ENCODE measurements at regions not wholly inside any gene's neighbourhood (a gene's known extent, or its start where the extent isn't known, plus 50 kb on each side); places are given as distances from the start of the nearest gene placed in this dataset.

DNA sequence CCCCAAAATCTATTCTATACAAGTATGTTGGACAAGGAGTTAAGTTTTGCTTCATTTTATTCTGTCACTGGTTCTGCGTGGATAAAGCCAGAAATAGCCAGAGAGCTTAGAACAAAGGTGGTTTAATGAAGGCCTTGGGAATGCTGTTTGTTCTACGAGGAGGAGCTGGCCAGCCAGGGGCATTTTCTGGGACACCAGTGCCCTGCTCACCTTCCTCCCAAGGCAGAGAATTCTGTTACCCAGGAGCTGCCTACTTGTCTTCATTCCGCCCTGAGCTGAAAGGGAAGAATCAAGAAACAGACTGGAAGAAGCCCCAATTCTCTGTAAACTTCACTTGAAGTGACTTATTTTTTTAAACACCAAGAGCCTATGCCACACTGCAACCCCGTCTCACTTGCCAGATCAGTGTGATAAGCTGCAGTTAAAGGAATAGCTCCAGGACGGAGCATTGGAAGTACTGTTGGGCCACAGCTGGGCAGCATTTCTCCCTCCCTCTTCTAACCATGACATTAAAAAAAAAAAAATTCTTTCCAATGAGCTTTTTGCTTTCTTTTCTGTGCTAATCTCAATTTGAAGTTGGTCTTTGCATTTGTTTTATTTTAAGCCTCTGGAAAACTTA, 149.8 kb upstream of the DYNLRB2 start:
- H3K27ac Mint-ChIP-seq: no peak overlapping the region
- no peak overlapping the region for H3K4me3 Mint-ChIP-seq
- H3K4me1 Mint-ChIP-seq: no peaks in the 10 kb centered on the region
- H3K36me3 Mint-ChIP-seq (ENCODE audit: low read depth): no peaks in the 10 kb centered on the region
- peaks cover 4% of the 10 kb centered on the region for H3K9me3 Mint-ChIP-seq
- no peak for ATAC-seq (replicated peaks)
- H3K27me3 Mint-ChIP-seq: peaks cover 24% of the 10 kb centered on the region

DNA sequence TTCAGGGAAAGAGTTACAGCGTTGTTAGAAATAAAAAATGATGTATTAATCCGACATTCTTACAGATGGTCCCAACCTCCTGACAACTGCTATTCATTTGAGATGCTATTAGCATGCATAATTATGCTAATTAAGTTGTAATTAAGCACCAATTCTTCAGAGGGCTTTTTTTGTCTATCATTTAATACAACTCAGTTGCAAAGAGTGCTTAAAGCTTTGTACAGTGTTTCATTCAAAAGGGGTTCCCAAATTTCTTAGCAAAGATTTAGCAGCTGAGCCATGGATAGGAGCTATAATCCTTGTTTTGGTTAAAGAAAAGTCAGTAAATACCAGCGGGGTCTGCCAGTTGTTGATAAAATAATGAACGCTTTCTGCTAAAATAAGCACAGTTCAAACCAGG, 150.7 kb upstream of the DYNLRB2 start:
- H3K27me3 Mint-ChIP-seq: peaks cover 27% of the 10 kb centered on the region
- H3K4me3 Mint-ChIP-seq: no peak overlapping the region
- H3K27ac Mint-ChIP-seq: no peak overlapping the region
- H3K36me3 Mint-ChIP-seq (ENCODE audit: low read depth): no peaks in the 10 kb centered on the region
- ATAC-seq (replicated peaks): no peak
- peaks cover 4% of the 10 kb centered on the region for H3K9me3 Mint-ChIP-seq
- H3K4me1 Mint-ChIP-seq: no peaks in the 10 kb centered on the region

DNA sequence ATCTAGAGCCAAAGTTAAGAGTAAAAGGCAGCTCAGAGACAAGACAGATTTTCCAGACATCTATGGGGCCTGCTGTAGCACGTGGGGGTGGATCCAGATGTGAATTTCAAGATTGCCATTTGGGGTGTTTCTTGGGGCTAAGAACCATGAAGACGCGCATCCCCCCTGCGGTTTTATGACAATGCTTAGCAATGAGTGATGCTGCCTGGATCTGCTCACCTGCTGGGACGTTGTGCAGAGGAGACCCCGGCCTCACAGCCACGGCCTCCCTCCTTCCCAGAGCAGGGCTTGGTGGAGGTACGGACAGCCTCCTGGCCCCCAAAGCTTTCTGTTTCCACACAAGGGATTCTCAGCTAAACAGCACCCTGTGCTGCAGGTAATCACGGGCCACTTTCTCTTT, 151.5 kb upstream of the DYNLRB2 start:
- H3K27me3 Mint-ChIP-seq: peaks cover 29% of the 10 kb centered on the region
- peaks cover 4% of the 10 kb centered on the region for H3K9me3 Mint-ChIP-seq
- H3K27ac Mint-ChIP-seq: no peak overlapping the region
- H3K36me3 Mint-ChIP-seq (ENCODE audit: low read depth): no peaks in the 10 kb centered on the region
- H3K4me1 Mint-ChIP-seq: no peaks in the 10 kb centered on the region
- no peak overlapping the region for H3K4me3 Mint-ChIP-seq
- ATAC-seq (replicated peaks): no peak

DNA sequence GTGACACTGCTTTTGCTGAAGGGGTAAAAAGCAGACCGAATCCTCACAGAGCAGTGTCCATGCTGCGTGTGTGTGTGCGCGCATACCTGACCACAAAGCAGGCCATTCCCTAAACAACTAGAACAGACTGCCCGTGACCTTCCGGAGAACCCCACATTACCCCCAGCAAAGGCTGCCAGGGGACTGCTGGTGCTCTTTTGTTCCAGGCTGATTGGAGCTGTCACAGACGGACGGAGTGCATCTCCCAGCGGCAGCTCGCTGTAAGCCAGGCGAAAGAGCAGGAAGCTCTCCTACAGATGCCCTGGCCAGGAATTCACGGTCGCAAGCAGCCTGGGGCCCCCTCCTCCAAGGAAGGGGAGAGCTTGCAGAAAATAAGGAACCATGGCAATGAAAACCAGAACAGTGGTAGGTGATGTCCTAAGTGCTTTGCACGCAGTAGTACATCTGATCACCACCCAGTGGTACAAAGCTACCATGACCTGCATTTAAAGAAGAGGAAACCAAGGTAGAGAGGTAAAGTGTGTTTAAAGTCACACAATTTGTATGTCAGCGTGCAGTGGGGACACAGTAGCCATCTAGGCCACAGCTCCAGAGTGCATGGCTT, 153.4 kb upstream of the DYNLRB2 start:
- no peak overlapping the region for H3K27ac Mint-ChIP-seq
- no peaks in the 10 kb centered on the region for H3K36me3 Mint-ChIP-seq (ENCODE audit: low read depth)
- H3K4me3 Mint-ChIP-seq: no peak overlapping the region
- H3K4me1 Mint-ChIP-seq: no peaks in the 10 kb centered on the region
- no peaks in the 10 kb centered on the region for H3K9me3 Mint-ChIP-seq
- H3K27me3 Mint-ChIP-seq: peaks cover 37% of the 10 kb centered on the region
- ATAC-seq (replicated peaks): no peak

DNA sequence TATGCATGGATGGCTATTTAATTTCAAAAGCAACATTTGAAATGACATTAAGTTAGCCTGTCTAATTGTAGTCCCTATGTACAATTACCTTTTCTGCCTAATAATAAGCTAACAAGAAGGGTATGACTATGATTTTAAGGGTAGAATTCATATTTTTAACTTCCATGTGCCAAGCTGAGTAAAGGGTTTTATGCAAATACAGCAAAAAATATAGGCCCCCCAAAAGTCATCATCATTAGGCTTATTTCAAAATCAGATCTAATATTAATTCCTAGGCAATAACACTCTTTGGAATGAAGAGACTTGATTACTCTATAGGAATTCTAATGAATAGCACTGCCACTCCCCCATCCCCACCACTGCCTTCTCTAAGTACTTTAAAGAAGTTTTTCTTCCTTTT, 155.9 kb upstream of the DYNLRB2 start:
- no peaks in the 10 kb centered on the region for H3K4me1 Mint-ChIP-seq
- H3K9me3 Mint-ChIP-seq: no peaks in the 10 kb centered on the region
- no peak overlapping the region for H3K27ac Mint-ChIP-seq
- peaks cover 50% of the 10 kb centered on the region for H3K27me3 Mint-ChIP-seq
- no peak overlapping the region for H3K4me3 Mint-ChIP-seq
- ATAC-seq (replicated peaks): no peak
- no peaks in the 10 kb centered on the region for H3K36me3 Mint-ChIP-seq (ENCODE audit: low read depth)

DNA sequence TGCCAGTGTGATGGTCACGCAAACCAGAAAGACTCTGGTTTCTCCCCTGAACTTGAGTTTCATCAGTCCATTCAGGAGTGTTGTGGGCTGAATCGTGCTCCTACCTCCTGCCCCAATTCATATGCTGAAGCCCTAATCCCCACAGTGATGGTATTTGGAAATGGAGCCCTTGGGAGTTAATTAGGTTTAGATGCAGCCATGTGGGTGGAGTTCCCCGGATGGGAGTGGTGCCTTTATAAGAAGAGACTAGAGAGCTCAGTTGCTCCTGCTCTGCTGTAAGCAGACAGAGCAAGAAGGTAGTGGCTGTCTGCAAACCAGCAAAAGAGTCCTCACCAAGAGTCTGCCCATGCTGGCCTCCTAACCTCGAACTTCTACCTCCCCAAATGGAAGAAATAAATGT, 160.3 kb upstream of the DYNLRB2 start:
- Mint-ChIP-seq H3K4me3 (no peak overlapping the region), H3K27ac (no peak overlapping the region), H3K36me3 (ENCODE audit: low read depth) (no peaks in the 10 kb centered on the region), H3K4me1 (no peaks in the 10 kb centered on the region), H3K27me3 (peaks cover 34% of the 10 kb centered on the region), H3K9me3 (no peaks in the 10 kb centered on the region)
- ATAC-seq (replicated peaks): no peak

- no peak overlapping the region for H3K27ac Mint-ChIP-seq
- peaks cover 3% of the 10 kb centered on the region for H3K9me3 Mint-ChIP-seq
- no peak for ATAC-seq (replicated peaks)
- H3K27me3 Mint-ChIP-seq: peaks cover 24% of the 10 kb centered on the region
- no peak overlapping the region for H3K4me3 Mint-ChIP-seq
- no peaks in the 10 kb centered on the region for H3K36me3 Mint-ChIP-seq (ENCODE audit: low read depth)
- H3K4me1 Mint-ChIP-seq: no peaks in the 10 kb centered on the region
Measured at GRCh38 chr16:80377096-80377956, 163.5 kb upstream of the DYNLRB2 start.

GRCh38 chr16:80375973-80376372, 164.8 kb upstream of the DYNLRB2 start:
- H3K4me1 Mint-ChIP-seq: no peaks in the 10 kb centered on the region
- no peaks in the 10 kb centered on the region for H3K36me3 Mint-ChIP-seq (ENCODE audit: low read depth)
- H3K27me3 Mint-ChIP-seq: peaks cover 14% of the 10 kb centered on the region
- H3K9me3 Mint-ChIP-seq: peaks cover 6% of the 10 kb centered on the region
- no peak overlapping the region for H3K27ac Mint-ChIP-seq
- no peak for ATAC-seq (replicated peaks)
- H3K4me3 Mint-ChIP-seq: no peak overlapping the region

DNA sequence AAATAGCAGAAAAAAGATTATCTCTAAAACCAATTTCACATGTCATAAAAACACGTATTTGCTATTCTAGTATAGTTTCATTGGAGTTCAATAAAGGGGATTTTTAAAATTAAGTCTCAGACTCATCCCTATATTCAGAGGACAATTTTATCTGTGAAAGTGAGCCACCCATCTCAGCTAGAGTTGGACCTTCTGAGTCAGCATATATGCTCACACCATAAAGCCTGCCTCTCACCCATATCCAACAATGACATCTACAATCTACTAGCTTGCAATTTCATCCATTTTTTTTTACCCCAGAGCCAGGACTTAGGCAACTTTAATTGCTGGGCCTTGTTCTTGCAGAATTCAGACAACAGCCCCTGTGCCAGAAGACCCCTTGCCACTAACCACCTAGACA, 165.3 kb upstream of the DYNLRB2 start:
- H3K36me3 Mint-ChIP-seq (ENCODE audit: low read depth): no peaks in the 10 kb centered on the region
- no peak overlapping the region for H3K4me3 Mint-ChIP-seq
- peaks cover 6% of the 10 kb centered on the region for H3K9me3 Mint-ChIP-seq
- no peak for ATAC-seq (replicated peaks)
- peaks cover 14% of the 10 kb centered on the region for H3K27me3 Mint-ChIP-seq
- no peak overlapping the region for H3K27ac Mint-ChIP-seq
- no peaks in the 10 kb centered on the region for H3K4me1 Mint-ChIP-seq

DNA sequence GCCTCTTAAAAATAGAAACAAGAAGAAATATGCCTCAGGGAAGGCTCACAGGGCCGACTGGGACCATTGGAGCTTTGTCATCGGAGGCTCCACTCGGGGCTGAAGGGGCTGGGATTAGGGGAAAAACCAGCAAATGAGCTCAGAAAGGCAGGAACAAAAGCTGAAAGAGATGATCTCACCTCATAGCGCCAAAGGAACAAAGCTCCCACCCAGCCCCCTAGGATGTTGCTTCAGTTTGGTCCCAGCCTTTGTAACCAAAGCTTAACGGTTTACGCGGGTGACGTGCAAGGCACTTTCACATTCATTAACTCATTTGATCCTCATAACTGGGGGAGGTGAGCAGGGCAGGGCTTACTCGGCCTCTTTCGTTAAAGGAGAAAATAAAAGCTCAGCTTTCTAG, 168.5 kb upstream of the DYNLRB2 start:
- Mint-ChIP-seq H3K4me1 (no peaks in the 10 kb centered on the region), H3K9me3 (peaks cover 6% of the 10 kb centered on the region), H3K36me3 (ENCODE audit: low read depth) (no peaks in the 10 kb centered on the region), H3K27me3 (peaks cover 6% of the 10 kb centered on the region), H3K27ac (no peak overlapping the region), H3K4me3 (no peak overlapping the region)
- no peak for ATAC-seq (replicated peaks)

DNA sequence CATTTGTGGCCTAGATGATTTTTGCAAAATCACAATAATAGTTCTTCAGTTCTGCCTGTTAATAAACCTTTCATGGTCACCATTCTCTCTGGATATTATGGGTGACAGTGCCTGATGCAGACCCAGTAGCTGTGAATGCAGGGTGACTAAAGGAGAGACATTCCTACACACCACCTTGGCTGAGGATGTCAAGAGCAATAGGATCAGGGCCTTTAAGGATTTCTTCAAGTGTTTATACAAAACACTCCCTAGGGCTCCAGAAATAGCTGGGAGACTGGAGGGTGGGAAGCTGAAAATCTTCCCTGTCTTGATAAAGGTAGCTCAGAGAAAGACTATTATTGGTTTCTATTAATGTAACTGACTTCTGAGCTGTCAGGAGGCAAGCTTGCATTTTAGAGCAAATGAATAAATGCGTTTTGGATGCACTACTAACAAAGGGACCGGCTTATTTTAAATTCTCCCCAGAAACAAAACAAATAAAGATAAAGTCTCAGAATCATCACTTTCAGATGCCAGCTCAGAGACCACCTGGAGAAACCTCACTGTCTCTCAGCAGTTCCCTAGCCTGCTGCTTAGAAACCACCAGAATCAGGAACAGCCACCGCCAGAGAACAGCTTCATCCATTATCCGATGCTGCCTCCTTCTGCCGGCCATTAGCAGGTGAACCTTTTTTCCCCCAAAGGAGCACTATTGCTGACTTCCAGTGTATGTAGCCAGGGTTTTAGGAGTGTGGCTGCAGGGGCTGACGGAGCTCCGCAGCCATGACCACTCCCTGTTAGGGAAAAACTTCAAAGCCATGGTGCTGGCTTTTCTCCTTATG, 171.4 kb upstream of the DYNLRB2 start:
- H3K27me3 Mint-ChIP-seq: no peaks in the 10 kb centered on the region
- no peaks in the 10 kb centered on the region for H3K4me1 Mint-ChIP-seq
- H3K27ac Mint-ChIP-seq: no peak overlapping the region
- no peaks in the 10 kb centered on the region for H3K36me3 Mint-ChIP-seq (ENCODE audit: low read depth)
- no peak for ATAC-seq (replicated peaks)
- H3K4me3 Mint-ChIP-seq: no peak overlapping the region
- H3K9me3 Mint-ChIP-seq: peaks cover 5% of the 10 kb centered on the region

DNA sequence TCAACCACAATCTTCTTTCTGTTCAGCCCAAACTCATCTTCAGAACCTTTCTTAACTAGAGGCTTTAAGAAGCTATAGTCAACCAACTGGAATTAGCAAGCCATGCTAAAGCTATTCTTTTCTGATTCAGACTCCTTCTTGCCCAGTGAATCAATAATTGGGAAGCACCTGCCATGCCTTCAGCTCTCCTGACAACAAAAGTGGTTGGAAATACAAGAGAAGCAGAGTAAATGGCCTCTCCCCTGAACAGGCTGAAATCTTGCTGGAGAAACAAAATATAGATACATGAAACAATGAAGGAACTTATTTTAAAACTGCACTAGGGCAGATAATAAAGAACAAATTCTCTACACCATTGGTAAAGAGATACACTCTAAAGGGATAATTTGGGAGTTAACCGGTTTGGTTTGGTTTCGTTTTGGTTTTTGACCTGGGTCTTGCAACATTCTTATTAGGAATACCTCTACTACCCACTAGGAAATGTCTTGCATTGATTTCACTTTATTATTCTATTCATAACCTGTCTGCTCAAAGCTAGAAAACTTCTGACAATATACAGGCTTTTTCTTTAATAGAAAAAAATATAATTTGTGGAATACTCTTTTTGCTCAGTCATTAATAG, 173.6 kb upstream of the DYNLRB2 start:
- H3K9me3 Mint-ChIP-seq: peaks cover 3% of the 10 kb centered on the region
- no peak for ATAC-seq (replicated peaks)

GRCh38 chr16:80366023-80366422, 174.8 kb upstream of the DYNLRB2 start:
- Mint-ChIP-seq H3K9me3 (no peaks in the 10 kb centered on the region), H3K36me3 (ENCODE audit: low read depth) (no peaks in the 10 kb centered on the region), H3K4me1 (no peaks in the 10 kb centered on the region), H3K27ac (no peak overlapping the region), H3K4me3 (no peak overlapping the region), H3K27me3 (peaks cover 17% of the 10 kb centered on the region)
- ATAC-seq (replicated peaks): peak; percentile 59

More for the DNA sequence above, 173.6 kb upstream of the DYNLRB2 start:
- Mint-ChIP-seq H3K27ac (no peak overlapping the region), H3K36me3 (ENCODE audit: low read depth) (no peaks in the 10 kb centered on the region), H3K4me1 (no peaks in the 10 kb centered on the region), H3K4me3 (no peak overlapping the region), H3K27me3 (peaks cover 9% of the 10 kb centered on the region)

DNA sequence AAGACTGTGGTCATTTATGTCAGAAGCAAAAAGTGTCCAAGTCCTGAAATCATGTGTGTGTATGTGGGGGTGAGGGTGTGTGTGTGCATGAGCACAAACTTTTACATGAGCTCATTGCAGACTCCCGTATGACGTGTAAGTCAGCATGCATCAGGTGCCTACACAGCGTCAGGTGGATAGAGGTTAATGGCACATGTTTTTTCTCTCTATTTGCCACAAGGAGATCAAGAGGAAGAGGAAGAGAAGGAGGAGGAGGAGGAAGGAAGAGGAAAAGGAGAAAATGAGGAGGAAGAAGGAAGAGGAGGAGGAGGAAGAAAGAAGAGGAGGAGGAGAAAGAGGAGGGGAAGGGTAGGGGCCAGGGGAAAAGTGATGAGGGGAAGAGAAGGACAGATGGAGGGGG, 178.0 kb upstream of the DYNLRB2 start:
- H3K36me3 Mint-ChIP-seq (ENCODE audit: low read depth): no peaks in the 10 kb centered on the region
- no peaks in the 10 kb centered on the region for H3K9me3 Mint-ChIP-seq
- no peak overlapping the region for H3K27ac Mint-ChIP-seq
- H3K27me3 Mint-ChIP-seq: peaks cover 17% of the 10 kb centered on the region
- no peak for ATAC-seq (replicated peaks)
- H3K4me1 Mint-ChIP-seq: no peaks in the 10 kb centered on the region
- no peak overlapping the region for H3K4me3 Mint-ChIP-seq
